ENCODE measurements at regions not wholly inside any gene's neighbourhood (a gene's known extent, or its start where the extent isn't known, plus 50 kb on each side); places are given as distances from the start of the nearest gene placed in this dataset.

DNA sequence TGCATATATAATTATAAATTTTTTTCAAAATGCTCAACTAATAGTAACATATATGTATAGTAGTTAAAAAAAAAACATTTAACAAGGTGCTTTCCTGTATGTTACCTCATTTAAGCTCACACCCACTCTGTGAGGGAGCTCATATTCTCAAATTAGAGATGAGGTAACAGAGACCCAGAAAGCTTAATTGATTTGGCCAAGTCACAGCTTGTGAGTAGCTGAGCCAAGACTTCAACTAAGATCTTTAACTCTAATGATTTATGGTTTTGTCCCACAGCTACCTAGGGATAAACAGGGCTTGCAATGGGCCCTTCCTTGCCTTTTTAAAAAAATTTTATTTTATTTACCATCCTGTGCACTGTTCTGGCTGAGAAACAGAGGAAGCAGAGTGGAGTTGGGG, 230.0 kb upstream of the GOLIM4 start:
- DNase-seq (ENCODE audit: low read depth) = no peak

DNA sequence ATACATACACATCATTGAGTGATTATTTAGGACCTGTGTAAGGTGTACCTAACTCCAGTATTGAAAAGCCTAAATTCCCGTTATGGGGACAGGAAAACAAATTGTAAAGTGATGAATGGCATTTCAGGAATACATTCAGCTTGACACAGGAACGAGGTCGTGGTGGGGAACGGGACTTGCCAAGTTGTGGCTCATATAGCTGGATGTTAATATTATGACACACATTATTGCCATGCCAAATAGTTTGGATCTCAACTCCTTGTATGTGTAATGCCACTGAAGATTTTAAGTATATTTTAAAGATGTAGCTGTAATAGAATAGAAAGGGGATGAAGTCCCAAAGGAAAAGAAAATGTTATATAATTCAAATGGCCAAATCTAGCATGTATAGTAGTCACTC, 227.2 kb upstream of the GOLIM4 start:
- DNase-seq (ENCODE audit: low read depth) = no peak

DNA sequence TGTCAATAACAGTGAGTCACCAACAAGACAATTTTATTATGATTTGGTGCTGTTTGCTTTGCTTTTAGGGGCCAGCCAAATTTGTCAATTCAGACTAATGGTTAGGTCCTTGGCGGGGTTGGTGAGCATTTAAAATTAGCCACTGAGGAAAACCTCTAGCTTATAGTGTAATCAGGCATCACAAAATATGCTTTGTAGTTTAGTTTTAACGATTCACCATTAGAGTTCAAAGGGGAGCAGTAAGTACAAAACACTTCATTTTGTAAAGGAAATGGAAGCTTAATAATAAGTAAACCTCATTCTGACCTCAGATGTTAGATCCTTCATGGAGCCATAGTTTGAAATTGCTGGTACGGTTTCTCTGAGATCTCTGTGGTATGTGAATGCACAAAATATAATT, 218.4 kb upstream of the GOLIM4 start:
- no peak for DNase-seq (ENCODE audit: low read depth)

DNA sequence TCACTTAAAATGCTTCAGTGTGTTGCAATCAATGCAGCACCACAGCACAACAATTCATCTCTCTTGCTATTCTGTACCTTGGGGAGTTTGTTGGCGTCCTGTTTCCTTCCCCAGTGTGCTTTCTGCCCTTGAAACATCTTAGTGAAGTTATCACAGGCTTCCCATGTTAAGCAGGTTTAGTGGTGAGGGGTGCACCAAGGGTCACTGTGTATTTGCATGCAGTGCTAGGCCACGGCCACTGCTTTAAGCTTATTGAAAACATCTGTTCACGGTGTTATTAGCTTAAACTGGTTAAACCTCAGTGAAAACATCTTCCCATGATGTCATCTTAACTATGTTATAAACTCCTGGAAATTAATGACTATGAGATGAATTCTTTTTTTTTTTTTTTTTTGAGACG, 217.3 kb upstream of the GOLIM4 start:
- DNase-seq (ENCODE audit: low read depth) = no peak

DNA sequence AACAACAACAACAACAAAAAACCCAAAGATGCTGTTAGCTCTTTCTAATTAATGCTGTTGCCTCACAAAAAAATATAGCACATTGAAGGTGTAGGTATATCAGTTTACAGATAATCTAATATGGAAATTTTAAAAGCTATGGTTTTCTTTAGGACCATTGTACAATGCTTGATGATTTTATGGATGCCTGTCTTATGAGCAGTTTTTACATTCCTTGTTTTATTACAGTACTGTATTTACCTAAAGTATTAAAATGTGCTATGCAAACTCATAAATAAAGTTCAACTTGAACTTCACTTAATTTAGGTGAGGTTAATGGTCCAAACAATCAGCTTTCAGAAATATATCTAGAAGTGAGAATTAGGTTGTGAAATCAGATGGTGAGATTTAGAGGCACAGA, 212.2 kb upstream of the GOLIM4 start:
- DNase-seq (ENCODE audit: low read depth) = no peak

DNA sequence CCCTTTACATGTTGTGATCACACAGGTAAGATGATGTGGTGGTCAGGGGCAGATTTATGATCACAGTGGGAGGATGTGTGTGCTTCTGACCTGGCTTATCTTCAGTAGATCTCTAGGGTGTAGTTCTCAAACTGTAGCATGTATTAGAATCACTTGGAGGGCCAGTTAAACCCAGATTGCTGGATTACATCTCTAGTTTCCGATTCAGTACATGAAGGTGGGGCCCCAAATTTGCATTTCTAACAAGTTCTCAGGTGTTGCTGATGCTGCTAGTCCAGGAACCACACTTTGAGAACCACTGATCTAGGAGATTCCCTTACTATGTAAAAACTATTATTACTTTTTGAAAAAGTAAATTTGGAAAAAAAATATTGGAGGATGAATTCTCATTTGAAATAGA, 199.3 kb upstream of the GOLIM4 start:
- no peak for DNase-seq (ENCODE audit: low read depth)

DNA sequence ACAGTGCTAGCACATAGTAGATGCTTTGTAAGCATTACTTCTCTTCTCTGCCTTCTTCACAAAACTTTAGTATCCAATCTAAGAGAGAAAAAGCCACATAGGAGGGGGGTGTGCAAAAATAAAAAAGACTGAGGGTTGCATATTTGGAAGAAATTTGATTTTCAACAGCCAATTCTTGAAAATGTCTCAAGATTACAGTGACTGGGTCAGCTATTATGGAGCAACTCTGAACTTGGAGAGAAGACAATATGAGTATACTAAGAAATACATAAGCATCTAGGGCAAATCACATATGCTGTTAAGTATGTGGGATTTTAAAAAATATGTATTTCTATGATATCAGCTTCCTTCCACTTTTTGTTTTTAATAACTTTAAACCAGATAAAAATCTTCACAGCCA, 196.6 kb upstream of the GOLIM4 start:
- DNase-seq (ENCODE audit: low read depth) = no peak

DNA sequence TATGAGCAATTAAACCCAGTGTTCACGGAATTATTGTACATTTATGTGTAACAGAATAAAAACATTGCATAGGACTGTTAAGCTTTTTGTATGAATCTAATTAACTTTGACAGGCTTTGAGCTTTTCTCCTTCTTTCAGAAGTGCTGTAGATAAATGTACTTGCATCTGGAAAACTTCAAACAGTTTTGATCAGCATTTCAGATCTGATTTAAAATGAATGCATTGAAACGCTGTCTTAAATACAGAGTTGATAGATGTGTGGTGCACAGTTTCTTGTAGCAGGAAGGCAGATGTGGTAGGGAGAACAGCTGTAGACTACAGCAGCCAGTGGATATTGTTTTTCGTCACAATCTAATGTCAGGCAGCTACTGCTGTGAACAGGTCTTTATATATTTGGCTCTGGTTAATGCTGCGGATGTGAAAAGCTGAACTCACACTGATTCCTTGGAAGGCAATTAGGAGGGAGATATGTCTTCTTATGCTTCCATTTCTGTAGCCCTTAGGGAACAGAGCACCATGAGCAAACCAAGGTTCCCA, 193.8 kb upstream of the GOLIM4 start:
- DNase-seq (ENCODE audit: low read depth) = no peak

DNA sequence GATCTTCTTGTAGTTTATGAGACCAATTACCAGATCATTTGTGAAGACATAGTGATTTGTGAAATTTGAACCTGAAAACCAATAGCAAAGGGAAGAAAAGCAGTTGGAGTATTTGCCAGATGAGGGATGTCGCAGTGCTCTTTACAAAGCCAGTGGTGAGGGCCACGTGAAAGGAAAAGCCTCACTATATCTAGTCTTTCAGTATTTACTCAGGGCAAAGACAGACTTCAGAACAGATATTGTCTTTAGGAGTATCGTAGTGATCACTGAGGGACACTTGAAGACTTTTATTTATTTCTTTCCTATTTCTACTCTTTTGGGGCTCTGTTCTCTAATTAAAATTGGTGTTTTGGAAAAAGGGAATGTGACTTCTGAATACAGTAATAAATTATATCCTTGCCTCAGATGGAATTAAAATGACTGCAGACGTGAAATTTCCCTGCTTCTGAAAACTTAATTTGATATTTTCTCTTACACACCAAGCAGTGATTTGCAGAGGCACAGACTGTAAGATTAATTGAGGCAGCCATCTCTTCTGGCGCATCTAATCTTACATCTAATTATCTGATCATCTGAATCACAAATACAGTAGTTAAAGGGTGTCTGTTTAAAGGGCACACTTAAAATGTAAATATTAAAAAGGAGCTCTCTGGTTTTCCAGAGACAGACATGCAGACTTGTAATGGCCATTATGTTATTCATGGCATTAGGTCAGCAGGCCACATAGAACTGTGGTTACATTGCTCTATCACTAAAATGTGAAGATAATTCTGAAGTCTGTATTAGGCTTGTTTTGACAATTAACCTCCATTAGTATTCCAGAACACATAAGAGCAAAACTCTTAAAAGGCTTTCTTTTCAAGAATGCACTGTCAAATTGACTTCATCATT, 193.0 kb upstream of the GOLIM4 start:
- DNase-seq (ENCODE audit: low read depth) = no peak

DNA sequence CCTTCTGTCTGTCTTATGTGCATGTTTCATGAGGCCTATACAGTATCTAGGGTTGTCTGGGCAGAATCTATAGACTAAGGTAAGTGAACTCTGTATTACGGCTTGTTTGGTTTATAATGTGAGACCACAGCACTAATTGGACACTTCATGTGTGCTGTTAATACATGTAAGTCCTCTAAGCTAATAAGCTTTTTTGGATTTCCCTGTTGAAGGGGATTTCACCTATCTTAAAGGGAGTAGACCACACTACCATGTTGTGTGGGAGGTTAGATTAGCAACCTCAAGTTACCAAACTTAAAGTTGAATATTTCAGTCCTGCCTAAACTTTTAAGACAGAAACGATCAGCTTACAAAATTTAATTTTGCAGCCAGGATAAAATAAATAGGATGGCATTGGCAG, 189.8 kb upstream of the GOLIM4 start:
- no peak for DNase-seq (ENCODE audit: low read depth)

DNA sequence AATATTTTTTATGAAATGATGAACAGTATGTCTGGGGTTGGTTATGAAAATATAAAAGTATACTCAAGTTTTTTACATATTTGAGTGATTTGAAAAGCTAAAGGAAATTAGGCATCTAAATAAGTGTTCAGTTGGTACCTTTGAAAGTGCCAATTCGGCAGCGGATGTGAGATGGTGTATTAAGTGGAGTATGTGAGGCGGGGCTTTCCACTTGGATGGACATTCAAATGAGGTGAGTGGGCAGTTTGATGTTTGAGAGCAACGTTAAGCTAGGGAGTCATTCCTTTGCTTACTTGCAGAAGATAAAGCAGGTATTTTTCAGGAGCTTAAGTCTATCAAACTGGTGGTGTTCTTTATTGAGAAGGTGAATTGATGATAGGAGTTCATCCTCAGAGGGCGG, 189.0 kb upstream of the GOLIM4 start:
- DNase-seq (ENCODE audit: low read depth) = no peak

DNA sequence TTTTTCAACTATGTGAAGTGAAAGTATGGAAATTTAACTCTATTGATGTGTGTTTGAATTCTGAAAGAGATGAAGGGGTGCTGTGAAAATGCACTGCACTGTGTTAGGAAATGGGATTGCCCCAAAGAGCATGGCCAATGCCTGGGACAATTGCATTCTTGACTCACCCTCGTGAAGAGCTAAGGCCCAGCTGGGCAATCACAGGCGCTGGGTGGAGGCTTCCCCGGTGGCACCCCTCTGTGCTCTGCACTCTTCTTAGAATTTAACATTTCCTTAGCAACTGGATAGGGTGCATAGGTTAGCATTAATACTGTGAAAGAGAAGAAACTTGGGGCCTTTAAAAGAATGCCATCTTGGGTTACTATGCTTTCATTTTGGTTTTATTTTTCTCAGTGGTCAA, 179.9 kb upstream of the GOLIM4 start:
- DNase-seq (ENCODE audit: low read depth) = no peak

DNA sequence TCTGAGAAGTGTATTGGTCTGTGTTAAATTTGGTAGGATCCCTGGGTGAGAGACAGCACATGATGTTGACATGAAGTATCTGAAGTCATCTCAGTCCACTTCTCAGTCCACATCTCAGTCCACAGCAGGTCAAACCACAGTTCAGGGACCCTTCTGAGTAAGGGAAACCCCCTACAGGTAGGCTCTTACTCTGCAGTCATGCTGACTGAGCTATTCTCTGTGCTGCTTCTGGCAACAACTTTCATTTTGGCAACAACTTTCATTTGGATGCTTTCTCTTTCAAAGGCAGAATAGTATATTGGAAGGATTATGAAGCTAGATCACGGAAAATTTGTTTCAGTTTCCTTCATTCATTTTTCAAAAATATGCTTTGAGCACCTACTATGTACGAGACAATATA, 178.2 kb upstream of the GOLIM4 start:
- no peak for DNase-seq (ENCODE audit: low read depth)

DNA sequence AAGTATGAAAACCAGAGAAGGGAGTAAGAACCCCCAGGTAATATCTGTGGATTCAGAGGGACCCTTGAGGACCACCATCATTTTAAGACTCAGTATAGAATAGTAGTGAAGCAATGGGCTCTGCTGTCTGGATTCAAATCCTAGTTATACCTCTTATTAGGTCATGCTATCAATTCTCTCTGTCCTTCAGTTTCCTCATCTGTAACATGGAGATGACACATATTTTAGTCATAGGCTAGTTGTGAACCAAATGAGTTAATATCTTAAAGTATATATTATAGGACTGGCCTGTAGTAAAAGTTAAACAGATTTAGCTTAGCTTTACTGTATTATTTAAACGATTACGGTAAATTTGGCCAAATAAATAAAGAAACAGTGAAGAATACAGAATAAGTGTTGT, 177.3 kb upstream of the GOLIM4 start:
- DNase-seq (ENCODE audit: low read depth) = no peak

DNA sequence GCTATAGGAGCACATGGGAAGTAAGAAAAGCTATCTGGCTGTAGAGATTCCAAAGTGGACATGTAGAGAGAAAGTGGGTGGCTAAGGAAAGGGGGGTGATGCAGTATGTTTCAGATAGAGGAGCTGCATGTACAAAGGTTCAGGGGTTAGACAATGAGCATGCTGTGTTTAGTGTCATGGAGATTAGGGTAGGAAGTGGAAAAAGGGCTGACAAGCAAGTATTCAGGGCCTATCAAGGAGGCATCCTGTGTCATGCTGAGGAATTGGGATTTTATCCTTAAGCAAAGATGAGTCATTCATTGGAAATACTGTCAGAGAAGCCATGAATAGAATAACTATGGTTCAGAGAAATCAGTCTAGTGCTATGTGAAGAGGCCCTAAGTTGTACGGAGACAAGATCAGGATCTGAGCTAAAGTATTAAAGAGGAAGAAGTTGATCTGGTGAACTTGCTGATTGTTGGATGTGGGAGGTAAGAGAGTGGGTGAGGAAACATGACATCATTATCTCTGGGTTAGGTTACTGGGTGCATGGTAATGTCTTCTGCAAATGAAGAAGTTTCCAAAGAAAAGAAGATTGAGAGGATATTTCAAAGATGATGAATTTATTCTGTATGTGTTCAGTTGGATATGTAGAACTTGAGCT, 176.7 kb upstream of the GOLIM4 start:
- no peak for DNase-seq (ENCODE audit: low read depth)

DNA sequence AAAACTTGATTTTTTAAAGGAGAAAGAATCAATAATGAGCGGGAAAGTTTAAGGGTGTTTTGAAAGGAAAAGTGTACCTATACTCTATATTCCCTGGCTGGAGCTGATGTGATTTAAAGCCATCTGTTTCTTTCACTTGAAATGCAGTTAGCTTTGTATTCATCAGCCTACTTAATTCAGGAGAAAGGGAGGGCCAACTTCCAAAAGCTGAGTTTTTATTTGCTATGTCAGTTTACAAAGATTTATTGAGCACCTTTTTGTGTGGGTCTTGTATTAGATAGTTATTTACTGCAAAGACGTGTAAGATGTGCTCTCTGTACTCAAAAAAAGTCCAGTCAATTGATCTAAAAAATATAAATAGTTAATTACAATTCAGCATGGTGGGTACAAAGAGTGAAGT, 176.2 kb upstream of the GOLIM4 start:
- DNase-seq (ENCODE audit: low read depth) = no peak

DNA sequence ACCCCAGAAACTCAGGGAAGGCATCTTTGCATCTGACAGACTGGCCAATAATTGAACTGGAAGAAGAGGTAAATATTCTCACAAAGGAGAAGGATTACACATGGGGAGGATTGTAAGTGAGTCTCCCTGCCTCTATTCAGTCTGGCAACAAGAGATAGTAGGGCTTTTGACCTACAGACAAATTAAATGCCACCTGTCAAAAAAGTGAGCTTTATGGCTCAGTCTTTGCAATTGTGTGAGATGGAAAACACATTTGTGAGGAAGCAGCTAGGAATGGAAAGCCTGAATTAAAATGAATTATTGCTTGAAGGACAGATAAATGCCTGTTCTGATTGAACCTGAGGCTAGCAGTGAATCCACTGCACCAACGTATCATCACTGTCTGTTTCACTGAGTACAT, 173.3 kb upstream of the GOLIM4 start:
- DNase-seq (ENCODE audit: low read depth) = no peak

DNA sequence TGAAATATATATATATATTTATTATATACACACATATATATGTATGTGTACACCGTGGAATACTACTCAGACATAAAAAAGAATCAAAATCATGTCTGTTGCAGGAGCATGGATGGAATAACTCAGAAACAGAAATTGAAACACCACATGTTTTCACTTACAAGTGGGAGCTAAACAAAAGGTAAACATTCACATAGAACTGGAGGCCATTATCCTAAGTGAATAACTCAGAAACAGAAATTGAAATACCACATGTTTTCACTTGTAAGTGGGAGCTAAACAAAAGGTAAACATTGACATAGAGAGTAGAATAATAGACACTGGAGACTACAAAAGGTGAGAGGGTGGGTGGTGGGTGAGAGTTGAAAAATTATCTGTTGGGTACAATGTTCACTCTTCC, 171.5 kb upstream of the GOLIM4 start:
- DNase-seq (ENCODE audit: low read depth) = no peak

DNA sequence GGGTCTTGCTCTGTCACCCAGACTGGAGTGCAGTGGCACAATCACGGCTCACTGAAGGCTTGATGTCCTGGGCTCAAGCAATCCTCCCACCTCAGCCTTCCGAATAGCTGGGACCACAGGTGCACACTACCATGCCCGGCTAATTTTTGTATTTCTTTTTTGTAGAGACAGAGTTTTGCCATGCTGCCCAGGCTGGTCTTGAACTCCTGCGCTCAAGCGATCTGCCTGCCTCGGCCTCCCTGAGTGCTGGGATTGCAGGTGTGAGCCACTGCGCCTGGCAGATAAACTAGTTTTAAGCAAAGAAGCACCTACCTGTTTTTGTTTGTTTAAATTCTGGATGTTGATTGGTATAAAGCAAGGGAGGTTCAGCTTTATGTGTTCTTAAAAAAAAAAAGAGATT, 170.6 kb upstream of the GOLIM4 start:
- DNase-seq (ENCODE audit: low read depth) = no peak

DNA sequence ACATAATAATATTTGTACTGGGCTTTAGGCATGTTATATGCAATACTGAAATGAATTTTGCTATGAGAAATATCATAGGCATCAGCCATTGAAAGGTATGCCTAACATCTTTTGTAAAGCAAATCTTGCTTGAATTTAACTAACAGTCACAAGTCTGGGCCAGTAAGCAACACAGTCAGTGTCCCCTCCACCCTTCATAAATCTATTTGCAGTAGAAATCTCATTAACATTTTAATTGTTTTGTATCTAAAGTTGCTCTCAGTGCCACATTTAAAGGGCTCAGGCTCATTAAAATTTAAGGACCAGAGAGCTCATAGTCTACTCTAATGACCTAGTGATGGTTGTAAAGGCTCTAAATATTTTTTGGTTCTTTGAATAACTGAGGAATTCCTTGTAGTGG, 167.2 kb upstream of the GOLIM4 start:
- no peak for DNase-seq (ENCODE audit: low read depth)

DNA sequence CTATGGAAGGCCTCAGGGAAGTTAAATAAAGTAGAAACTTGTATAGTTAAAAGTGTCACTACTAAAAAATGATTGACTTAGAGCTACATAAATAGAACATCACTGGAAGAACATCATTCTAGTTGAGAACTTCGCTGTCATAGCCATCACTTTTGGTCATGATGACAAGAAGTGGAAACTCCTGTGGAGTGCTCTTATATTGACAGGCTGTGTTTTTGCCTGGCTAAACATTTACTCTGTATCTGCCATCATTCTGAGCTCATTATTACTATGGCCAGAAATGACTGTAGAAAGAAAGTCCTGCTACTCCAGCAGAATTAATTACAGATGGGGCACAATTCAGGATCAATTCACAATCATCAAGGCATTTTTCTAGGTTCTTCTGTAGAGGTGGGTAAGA, 165.1 kb upstream of the GOLIM4 start:
- no peak for DNase-seq (ENCODE audit: low read depth)

DNA sequence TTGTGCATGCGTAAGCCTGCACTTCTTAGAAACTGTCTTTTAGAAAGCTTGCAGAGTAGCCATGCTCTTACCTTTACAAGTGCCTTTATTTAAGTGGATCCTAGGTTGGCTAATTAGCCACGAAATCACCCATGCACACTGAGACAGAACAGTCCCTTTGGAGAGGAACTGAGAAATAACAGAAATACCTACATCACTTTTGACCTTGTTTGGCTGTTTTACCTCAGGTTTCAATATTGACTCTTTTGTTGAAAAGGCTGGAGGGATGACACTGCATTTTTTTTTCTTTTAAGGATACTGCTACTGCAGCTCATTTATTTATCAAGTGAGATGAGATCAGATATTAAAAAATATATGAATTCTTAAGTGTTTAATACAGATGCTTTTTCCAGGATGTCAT, 155.6 kb upstream of the GOLIM4 start:
- DNase-seq (ENCODE audit: low read depth) = no peak

DNA sequence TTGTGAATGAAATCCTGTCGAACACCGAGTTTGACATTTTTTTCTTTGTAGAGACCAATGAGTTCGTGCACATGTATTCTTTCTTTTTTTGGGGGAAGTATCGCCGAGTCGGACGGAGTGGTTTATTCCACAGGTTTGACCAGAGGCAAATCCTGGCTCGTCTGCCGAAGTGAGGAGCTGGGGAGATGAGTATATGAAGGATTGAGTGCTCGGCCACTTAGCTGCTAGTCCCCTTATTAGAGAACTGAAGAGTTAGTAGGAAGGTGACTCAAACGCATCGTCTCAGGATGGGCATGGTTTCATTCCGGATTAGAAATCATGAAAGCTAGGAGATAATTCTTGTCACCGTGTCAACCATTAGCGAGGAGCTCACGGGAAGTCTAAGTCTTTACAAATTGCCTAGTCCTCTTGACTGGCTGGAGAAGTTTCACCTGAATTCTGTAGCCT, 154.7 kb upstream of the GOLIM4 start:
- no peak for DNase-seq (ENCODE audit: low read depth)
